CD4-positive, alpha-beta T cell (primary cell): ENCODE measurements at regions not wholly inside any gene's neighbourhood (a gene's known extent, or its start where the extent isn't known, plus 50 kb on each side); places are given as distances from the start of the nearest gene placed in this dataset.

Experiments
- ATAC-seq: fragments of 200-7000 bp; cut with Tn5 transposase; one replicate; pipeline ENCODE4 v1.10.0; 2022; ENCODE audit warnings: mild to moderate bottlenecking; ENCODE audit not compliant: poor library complexity
- CTCF ChIA-PET: fragments of 350-600 bp; sonication (Branson Sonifier 250); formaldehyde crosslinking; loops from one replicate; lab custom pipeline; 2021; ENCODE audit warnings: antibody characterized with exemption, inconsistent platforms; lab: Charles Lee
- POLR2A ChIA-PET: fragments of 350-600 bp; sonication (Branson Sonifier 250); formaldehyde crosslinking; loops from one replicate; lab custom pipeline; 2021; ENCODE audit warnings: antibody characterized with exemption, inconsistent platforms; lab: Charles Lee
- DNase-seq, 14 experiments: peaks; one replicate each; pipeline ENCODE4 v3.0.0-alpha.2; 2013 to 2020; ENCODE audit warnings: mixed read lengths in 2 of 14
- H3K27ac ChIP-seq, 2 donors: one replicate each; pipeline versions ENCODE4 v1.5.1 to v1.7.0; 2013; ENCODE audit warnings: low read length in 2 of 2, low read depth in 1 of 2, mild to moderate bottlenecking in 1 of 2
- H3K27me3 ChIP-seq, 2 experiments: 1 replicate in 1 of 2; 2 replicates in 1 of 2; pipeline versions ENCODE4 v1.6.1 to v1.7.0; 2013; ENCODE audit warnings: low read length in 2 of 2, control low read depth in 1 of 2, mild to moderate bottlenecking in 1 of 2, moderate library complexity in 1 of 2; ENCODE audit not compliant: insufficient read depth in 2 of 2, control insufficient read depth in 1 of 2
- H3K36me3 ChIP-seq: one replicate; pipeline ENCODE4 v1.6.1; 2013; ENCODE audit warnings: low read length, control low read depth; ENCODE audit not compliant: insufficient read depth
- H3K4me1 ChIP-seq: one replicate; pipeline ENCODE4 v1.6.1; 2013; ENCODE audit warnings: low read length, control low read depth; ENCODE audit not compliant: insufficient read depth
- H3K4me3 ChIP-seq: one replicate; pipeline ENCODE4 v1.5.1; 2013; ENCODE audit warnings: mild to moderate bottlenecking, low read length, moderate library complexity
- H3K9me3 ChIP-seq, 2 experiments: 1 replicate in 1 of 2; 2 replicates in 1 of 2; pipeline versions ENCODE4 v1.6.1 to v1.7.0; 2013; ENCODE audit warnings: low read length in 2 of 2, mild to moderate bottlenecking in 2 of 2, control low read depth in 1 of 2, moderate library complexity in 1 of 2; ENCODE audit not compliant: control insufficient read depth in 1 of 2, insufficient read depth in 1 of 2
- H3K27ac Mint-ChIP-seq: one replicate; pipeline ENCODE4 v1.8.0; 2020; ENCODE audit warnings: mixed read lengths
- H3K27me3 Mint-ChIP-seq: one replicate; pipeline ENCODE4 v1.8.0; 2021; ENCODE audit warnings: mixed read lengths
- H3K36me3 Mint-ChIP-seq: one replicate; pipeline ENCODE4 v1.8.0; 2021; ENCODE audit warnings: low read depth, mixed read lengths
- H3K4me1 Mint-ChIP-seq: one replicate; pipeline ENCODE4 v1.8.0; 2021; ENCODE audit warnings: low read depth, mixed read lengths
- H3K4me3 Mint-ChIP-seq: one replicate; pipeline ENCODE4 v1.8.0; 2020; ENCODE audit warnings: mild to moderate bottlenecking, mixed read lengths
- H3K9me3 Mint-ChIP-seq: one replicate; pipeline ENCODE4 v1.8.0; 2020; ENCODE audit warnings: mixed read lengths
- CTCF ChIP-seq: fragments of 200-600 bp; IDR thresholded peaks from one replicate; pipeline ENCODE4 v1.8.0; 2022; ENCODE audit warnings: antibody characterized with exemption, mild to moderate bottlenecking
- intact Hi-C, 2 experiments: fragments of 100-400 bp; cut with DNase I in 1 of 2; cut with micrococcal nuclease in 1 of 2; formaldehyde crosslinking; loops; one replicate each; pipeline versions ENCODE4 v1.15.1 to v1.9.0; 2023 to 2025; cut with DNase I, micrococcal nuclease

GRCh38 chr3:110067527-110067926, 730.2 kb upstream of the DPPA4 start:
- Histone ChIP-seq H3K4me3 (no peak overlapping the region), H3K27ac (no peak overlapping the region), H3K36me3 (no peaks in the 10 kb centered on the region), H3K27me3 (no peaks in the 10 kb centered on the region), H3K9me3 (peaks cover 0 to 4% of the 10 kb centered on the region in 2 experiments), H3K4me1 (no peaks in the 10 kb centered on the region)
- Mint-ChIP-seq H3K9me3 (peaks cover 5% of the 10 kb centered on the region), H3K4me3 (no peak overlapping the region), H3K27me3 (no peaks in the 10 kb centered on the region), H3K27ac (no peak overlapping the region), H3K4me1 (no peaks in the 10 kb centered on the region), H3K36me3 (no peaks in the 10 kb centered on the region)
- CTCF ChIA-PET, result no interaction called here
- no peak for TF ChIP-seq CTCF
- DNase-seq (no peak), ATAC-seq (no peak)
- intact Hi-C loops, result no loop called here
- POLR2A ChIA-PET, result no interaction called here

GRCh38 chr3:110069761-110070160, 732.4 kb upstream of the DPPA4 start:
- no peak for DNase-seq
- no peak for ATAC-seq
- Histone ChIP-seq H3K27ac (no peak overlapping the region), H3K36me3 (no peaks in the 10 kb centered on the region), H3K4me3 (no peak overlapping the region), H3K9me3 (peaks cover 0 to 4% of the 10 kb centered on the region in 2 experiments), H3K4me1 (no peaks in the 10 kb centered on the region), H3K27me3 (no peaks in the 10 kb centered on the region)
- Mint-ChIP-seq H3K36me3 (no peaks in the 10 kb centered on the region), H3K4me1 (no peaks in the 10 kb centered on the region), H3K27me3 (no peaks in the 10 kb centered on the region), H3K4me3 (no peak overlapping the region), H3K9me3 (peaks cover 5% of the 10 kb centered on the region), H3K27ac (no peak overlapping the region)
- ChIA-PET CTCF (no interaction called here), POLR2A (no interaction called here)
- no peak for TF ChIP-seq CTCF
- intact Hi-C loops, result no loop called here

- Mint-ChIP-seq H3K27ac (no peak overlapping the region), H3K36me3 (no peaks in the 10 kb centered on the region), H3K27me3 (no peaks in the 10 kb centered on the region), H3K4me3 (no peak overlapping the region), H3K9me3 (peaks cover 5% of the 10 kb centered on the region), H3K4me1 (no peaks in the 10 kb centered on the region)
- DNase-seq (no peak), ATAC-seq (no peak)
- ChIA-PET CTCF (no interaction called here), POLR2A (no interaction called here)
- no peaks in the 10 kb centered on the region for H3K36me3 ChIP-seq
- TF ChIP-seq CTCF, result no peak
- H3K4me3 ChIP-seq, result no peak overlapping the region
- H3K9me3 ChIP-seq, result peaks cover 0 to 4% of the 10 kb centered on the region in 2 experiments
- no peaks in the 10 kb centered on the region for H3K27me3 ChIP-seq
- intact Hi-C loops, result no loop called here
- no peaks in the 10 kb centered on the region for H3K4me1 ChIP-seq
- no peak overlapping the region for H3K27ac ChIP-seq
Measured at GRCh38 chr3:110070161-110070916, 733.0 kb upstream of the DPPA4 start.
